Ovary (tissue), 3 donors: ENCODE measurements at regions not wholly inside any gene's neighbourhood (a gene's known extent, or its start where the extent isn't known, plus 50 kb on each side); places are given as distances from the start of the nearest gene placed in this dataset.

ENCODE experiments used
- EP300 ChIP-seq: sonication (generic); formaldehyde crosslinking; IDR thresholded peaks from one replicate; pipeline ENCODE4 v1.6.1; 2017; ENCODE audit warnings: antibody characterized with exemption
- POLR2A ChIP-seq: fragments of 450-650 bp; IDR thresholded peaks from one replicate; pipeline ENCODE4 v1.6.1; 2017; ENCODE audit warnings: antibody characterized with exemption, mild to moderate bottlenecking, moderate library complexity
- TF ChIP-seq, protein P1 (sequence below), 3 donors: fragments of 450-650 bp in 2 of 3; fragments of 200-600 bp in 1 of 3; IDR thresholded peaks; one replicate each; pipeline versions ENCODE4 v1.5.1 to v1.8.0; 2016 to 2022; ENCODE audit warnings: antibody characterized with exemption in 3 of 3, mild to moderate bottlenecking in 1 of 3
- donor health status: DM: no; HTN: no; CAD: no.

DNA sequence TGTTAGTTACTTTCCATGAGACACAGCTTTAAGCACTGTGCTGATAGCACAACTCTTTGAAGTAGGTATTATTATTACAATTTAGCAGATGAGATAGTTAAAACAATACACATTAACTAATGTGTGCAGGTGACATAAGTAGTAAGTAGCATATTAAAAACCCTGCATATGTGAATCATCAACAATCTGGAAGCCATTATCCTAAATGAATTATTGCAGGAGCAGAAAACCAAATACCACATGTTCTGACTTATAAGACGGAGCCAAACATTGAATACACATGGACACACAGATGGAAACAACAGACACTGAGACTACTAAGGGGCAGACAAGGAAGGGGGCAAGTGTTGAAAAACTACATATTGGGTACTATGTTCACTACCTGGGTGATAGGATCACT, 300.3 kb upstream of the GULP1 start:
- TF ChIP-seq EP300: no peak
- TF ChIP-seq, protein P1, sequence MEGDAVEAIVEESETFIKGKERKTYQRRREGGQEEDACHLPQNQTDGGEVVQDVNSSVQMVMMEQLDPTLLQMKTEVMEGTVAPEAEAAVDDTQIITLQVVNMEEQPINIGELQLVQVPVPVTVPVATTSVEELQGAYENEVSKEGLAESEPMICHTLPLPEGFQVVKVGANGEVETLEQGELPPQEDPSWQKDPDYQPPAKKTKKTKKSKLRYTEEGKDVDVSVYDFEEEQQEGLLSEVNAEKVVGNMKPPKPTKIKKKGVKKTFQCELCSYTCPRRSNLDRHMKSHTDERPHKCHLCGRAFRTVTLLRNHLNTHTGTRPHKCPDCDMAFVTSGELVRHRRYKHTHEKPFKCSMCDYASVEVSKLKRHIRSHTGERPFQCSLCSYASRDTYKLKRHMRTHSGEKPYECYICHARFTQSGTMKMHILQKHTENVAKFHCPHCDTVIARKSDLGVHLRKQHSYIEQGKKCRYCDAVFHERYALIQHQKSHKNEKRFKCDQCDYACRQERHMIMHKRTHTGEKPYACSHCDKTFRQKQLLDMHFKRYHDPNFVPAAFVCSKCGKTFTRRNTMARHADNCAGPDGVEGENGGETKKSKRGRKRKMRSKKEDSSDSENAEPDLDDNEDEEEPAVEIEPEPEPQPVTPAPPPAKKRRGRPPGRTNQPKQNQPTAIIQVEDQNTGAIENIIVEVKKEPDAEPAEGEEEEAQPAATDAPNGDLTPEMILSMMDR (IDR thresholded peaks at IDR 0.05): no peak
- TF ChIP-seq POLR2A: no peak
